ENCODE measurements at regions not wholly inside any gene's neighbourhood (a gene's known extent, or its start where the extent isn't known, plus 50 kb on each side); places are given as distances from the start of the nearest gene placed in this dataset.

DNA sequence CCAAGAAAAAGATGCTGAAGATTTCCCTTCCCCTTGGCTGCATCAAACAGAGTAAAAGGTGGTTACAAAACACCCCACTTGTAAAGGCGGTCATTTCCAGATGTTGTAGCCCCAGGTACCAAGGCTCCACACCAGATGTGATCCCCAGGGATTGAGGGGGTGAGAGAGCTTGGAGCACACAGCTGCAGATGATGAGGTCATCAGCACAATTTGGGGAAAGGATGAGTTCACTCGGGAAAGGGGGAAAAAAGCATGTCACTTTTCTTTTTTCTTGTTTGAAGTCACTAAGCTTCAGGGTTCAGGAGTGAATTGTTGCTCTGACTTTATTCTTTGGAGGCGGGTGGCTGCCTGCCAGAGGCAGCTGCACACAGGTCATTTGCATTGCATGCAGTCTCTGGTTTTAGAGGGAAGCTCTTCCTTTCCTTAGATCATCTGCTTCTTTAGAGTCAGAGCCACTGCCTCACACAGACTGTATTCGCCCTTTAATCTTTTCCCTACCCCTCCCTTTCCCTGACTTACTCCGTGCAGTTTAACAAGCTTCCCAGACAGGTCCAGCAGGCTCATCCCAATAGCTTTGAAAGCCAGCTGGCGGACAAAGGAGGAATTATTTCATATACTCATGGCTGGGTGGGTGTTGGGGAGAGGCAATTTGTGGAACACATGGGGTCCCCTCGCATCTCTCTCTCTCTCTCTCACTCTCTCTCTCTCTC, 409.3 kb upstream of the SLC24A2 start:
- H3K36me3 Mint-ChIP-seq (ENCODE audit: low read depth): no peaks in the 10 kb centered on the region
- no peak overlapping the region for H3K4me3 Mint-ChIP-seq
- intact Hi-C loops (cut with micrococcal nuclease): loop anchor here (10.0 kb wide), 1 partner anchor 747 kb away; no protein-coding TSS in a partner anchor
- H3K4me1 Mint-ChIP-seq: peaks cover 13% of the 10 kb centered on the region
- ATAC-seq (ENCODE audit: low read depth) (no peak), DNase-seq (no peak)
- CTCF ChIA-PET: no interaction called here
- H3K27me3 Mint-ChIP-seq: peaks cover 4% of the 10 kb centered on the region
- peaks cover 9% of the 10 kb centered on the region for H3K9me3 Mint-ChIP-seq
- no peak overlapping the region for H3K27ac Mint-ChIP-seq
- TF ChIP-seq, protein P1, sequence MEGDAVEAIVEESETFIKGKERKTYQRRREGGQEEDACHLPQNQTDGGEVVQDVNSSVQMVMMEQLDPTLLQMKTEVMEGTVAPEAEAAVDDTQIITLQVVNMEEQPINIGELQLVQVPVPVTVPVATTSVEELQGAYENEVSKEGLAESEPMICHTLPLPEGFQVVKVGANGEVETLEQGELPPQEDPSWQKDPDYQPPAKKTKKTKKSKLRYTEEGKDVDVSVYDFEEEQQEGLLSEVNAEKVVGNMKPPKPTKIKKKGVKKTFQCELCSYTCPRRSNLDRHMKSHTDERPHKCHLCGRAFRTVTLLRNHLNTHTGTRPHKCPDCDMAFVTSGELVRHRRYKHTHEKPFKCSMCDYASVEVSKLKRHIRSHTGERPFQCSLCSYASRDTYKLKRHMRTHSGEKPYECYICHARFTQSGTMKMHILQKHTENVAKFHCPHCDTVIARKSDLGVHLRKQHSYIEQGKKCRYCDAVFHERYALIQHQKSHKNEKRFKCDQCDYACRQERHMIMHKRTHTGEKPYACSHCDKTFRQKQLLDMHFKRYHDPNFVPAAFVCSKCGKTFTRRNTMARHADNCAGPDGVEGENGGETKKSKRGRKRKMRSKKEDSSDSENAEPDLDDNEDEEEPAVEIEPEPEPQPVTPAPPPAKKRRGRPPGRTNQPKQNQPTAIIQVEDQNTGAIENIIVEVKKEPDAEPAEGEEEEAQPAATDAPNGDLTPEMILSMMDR (IDR thresholded peaks at IDR 0.05): no peak
- POLR2A ChIA-PET: no interaction called here

DNA sequence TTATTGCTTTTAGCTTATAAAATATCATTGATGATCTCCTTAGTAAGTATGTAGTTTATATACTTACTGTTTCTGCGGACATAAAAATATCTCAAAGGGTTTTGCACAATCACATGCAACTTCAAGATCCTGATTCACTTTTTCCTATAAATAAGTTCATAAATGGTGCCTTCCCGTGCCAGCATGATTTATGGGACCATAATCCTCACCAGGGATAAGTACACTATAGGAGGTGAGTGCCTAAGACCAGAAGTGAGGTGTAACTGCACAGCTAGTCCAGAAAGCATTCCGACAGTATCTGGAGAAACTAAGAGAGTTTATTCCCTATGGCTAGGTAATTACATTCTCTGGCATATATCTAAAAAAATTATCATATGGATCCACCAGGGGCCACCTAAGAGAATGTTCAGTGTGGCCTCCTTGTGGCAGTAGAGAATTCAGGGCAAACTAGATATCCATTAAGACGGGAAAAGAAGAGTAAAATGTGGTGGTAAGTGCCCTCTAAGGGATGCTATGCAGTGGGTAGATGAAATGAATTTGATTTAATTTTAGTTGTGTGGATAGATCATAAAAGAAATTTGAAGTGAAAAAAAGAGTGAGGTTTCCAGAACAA, 402.5 kb upstream of the SLC24A2 start:
- Mint-ChIP-seq H3K27ac (no peak overlapping the region), H3K27me3 (peaks cover 4% of the 10 kb centered on the region), H3K36me3 (ENCODE audit: low read depth) (no peaks in the 10 kb centered on the region), H3K4me1 (peaks cover 11% of the 10 kb centered on the region), H3K4me3 (no peak overlapping the region), H3K9me3 (peaks cover 4% of the 10 kb centered on the region)
- DNase-seq (no peak), ATAC-seq (ENCODE audit: low read depth) (no peak)
- TF ChIP-seq, protein P1 (IDR thresholded peaks at IDR 0.05): no peak
- ChIA-PET POLR2A (no interaction called here), CTCF (no interaction called here)
- intact Hi-C loops (cut with micrococcal nuclease): loop anchor here (10.0 kb wide), 1 partner anchor 753 kb away; no protein-coding TSS in a partner anchor

DNA sequence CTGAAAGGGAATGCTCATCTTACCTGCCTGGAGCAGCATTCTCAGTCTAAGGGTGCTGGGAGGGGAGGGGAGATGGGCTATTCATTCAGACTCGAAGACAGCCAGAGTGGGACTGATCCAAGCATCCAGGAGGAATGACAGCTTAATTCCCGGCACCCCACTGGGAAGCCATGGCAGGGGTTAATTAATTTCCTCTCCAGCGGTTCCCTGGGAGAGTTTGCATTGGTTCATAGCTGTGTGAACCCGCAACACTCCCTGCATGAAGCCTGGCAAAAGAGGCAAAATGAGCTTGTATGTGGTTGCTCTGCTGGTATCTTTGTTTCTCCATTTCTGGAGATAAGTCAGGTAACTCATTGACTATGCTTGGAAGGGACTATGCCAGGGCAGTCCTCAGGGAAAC, 401.0 kb upstream of the SLC24A2 start:
- no peak for ATAC-seq (ENCODE audit: low read depth)
- H3K27ac Mint-ChIP-seq: no peak overlapping the region
- no peak for DNase-seq
- CTCF ChIA-PET: no interaction called here
- intact Hi-C loops (cut with micrococcal nuclease): loop anchor here (10.0 kb wide), 1 partner anchor 755 kb away; no protein-coding TSS in a partner anchor
- H3K4me1 Mint-ChIP-seq: peaks cover 11% of the 10 kb centered on the region
- H3K27me3 Mint-ChIP-seq: peaks cover 4% of the 10 kb centered on the region
- POLR2A ChIA-PET: no interaction called here
- TF ChIP-seq, protein P1 (IDR thresholded peaks at IDR 0.05): no peak
- H3K9me3 Mint-ChIP-seq: no peaks in the 10 kb centered on the region
- H3K4me3 Mint-ChIP-seq: no peak overlapping the region
- H3K36me3 Mint-ChIP-seq (ENCODE audit: low read depth): no peaks in the 10 kb centered on the region

DNA sequence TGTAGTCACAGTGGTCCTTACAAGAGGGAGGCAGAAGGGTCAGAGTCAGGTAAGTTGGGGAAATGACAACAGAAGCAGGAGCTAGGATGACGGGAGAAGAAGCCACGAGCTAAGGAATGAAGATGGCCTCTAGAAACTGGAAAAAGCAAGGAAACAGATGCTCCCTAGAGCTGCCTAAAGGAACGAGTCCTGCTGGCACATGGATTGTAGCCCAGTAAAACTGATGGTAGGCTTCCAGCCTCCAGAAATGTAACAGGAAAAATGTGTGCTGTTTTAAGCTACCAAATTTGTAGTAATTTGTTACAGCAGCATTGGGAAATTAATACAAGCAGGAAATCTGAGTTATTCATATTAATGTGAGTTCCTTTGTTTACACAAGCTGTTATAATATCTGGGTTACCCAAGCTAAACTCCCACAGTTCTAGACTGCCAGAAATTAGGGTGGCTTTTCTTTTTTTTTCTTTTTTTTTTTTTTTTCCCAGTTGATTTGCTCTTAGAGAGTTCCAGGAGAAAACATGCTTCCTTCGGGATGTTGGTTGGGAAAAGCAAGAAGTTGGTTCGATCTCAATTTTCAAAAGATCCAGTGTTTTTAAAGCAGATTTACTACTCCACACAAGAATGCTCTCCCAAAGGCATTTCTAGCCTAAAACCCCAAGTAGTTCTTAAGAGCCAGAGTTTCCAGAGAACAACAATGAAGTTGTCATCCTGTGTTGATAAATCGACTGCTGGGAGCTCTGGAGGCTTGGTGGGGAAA, 400.0 kb upstream of the SLC24A2 start:
- Mint-ChIP-seq H3K4me3 (no peak overlapping the region), H3K27ac (no peak overlapping the region), H3K9me3 (no peaks in the 10 kb centered on the region), H3K36me3 (ENCODE audit: low read depth) (no peaks in the 10 kb centered on the region), H3K27me3 (peaks cover 2% of the 10 kb centered on the region), H3K4me1 (peaks cover 11% of the 10 kb centered on the region)
- DNase-seq (no peak), ATAC-seq (ENCODE audit: low read depth) (no peak)
- TF ChIP-seq, protein P1 (IDR thresholded peaks at IDR 0.05): no peak
- intact Hi-C loops (cut with micrococcal nuclease): no loop called here
- CTCF ChIA-PET: no interaction called here
- POLR2A ChIA-PET: no interaction called here

DNA sequence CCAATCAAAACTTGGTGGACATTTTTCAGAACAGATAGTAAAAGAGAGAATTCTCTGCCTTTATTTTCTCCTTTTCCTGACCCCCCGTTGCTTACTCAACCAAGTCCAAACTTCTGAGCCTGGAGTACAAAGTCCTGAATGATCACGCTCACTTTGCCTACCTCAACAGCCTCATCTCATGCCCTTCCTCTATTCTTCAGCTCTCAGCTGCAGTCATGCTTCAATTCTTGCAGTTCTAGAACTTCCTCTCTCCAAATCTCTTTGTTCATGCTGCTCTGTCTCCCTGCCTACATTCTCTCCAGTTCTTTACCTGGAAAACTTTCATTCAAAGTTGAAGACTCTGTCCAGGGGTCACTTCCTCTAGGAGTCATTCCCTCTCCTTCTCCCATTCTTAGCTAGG, 398.5 kb upstream of the SLC24A2 start:
- Mint-ChIP-seq H3K9me3 (no peaks in the 10 kb centered on the region), H3K4me3 (no peak overlapping the region), H3K27ac (no peak overlapping the region), H3K27me3 (peaks cover 2% of the 10 kb centered on the region), H3K36me3 (ENCODE audit: low read depth) (no peaks in the 10 kb centered on the region), H3K4me1 (peaks cover 11% of the 10 kb centered on the region)
- DNase-seq (no peak), ATAC-seq (ENCODE audit: low read depth) (no peak)
- ChIA-PET POLR2A (no interaction called here), CTCF (no interaction called here)
- TF ChIP-seq, protein P1 (IDR thresholded peaks at IDR 0.05): no peak
- intact Hi-C loops (cut with micrococcal nuclease): no loop called here
